Smooth muscle cell (in vitro differentiated cells): ENCODE measurements at regions not wholly inside any gene's neighbourhood (a gene's known extent, or its start where the extent isn't known, plus 50 kb on each side); places are given as distances from the start of the nearest gene placed in this dataset.

Source experiments
- DNase-seq: peaks from one replicate; lab custom pipeline; 2025; ENCODE audit not compliant: unreplicated experiment; lab: John Stamatoyannopoulos, UW
- H2AFZ ChIP-seq: fragments of 200-600 bp; sonication (generic); 2 replicates; pipeline ENCODE4 v1.6.0; 2016; ENCODE audit warnings: antibody characterized with exemption, low read depth, mild to moderate bottlenecking
- H3F3A ChIP-seq: fragments of 200-600 bp; sonication (generic); 2 replicates; pipeline ENCODE4 v1.6.0; 2017; ENCODE audit warnings: antibody characterized with exemption, low read depth
- H3K27ac ChIP-seq: fragments of 200-600 bp; sonication (generic); 2 replicates; pipeline ENCODE4 v1.5.1; 2016; ENCODE audit warnings: low read depth, mild to moderate bottlenecking
- H3K27me3 ChIP-seq: fragments of 200-600 bp; sonication (generic); 2 replicates; pipeline ENCODE4 v1.6.1; 2016; ENCODE audit warnings: low read depth, mild to moderate bottlenecking
- H3K36me3 ChIP-seq: fragments of 200-600 bp; sonication (generic); 2 replicates; pipeline ENCODE4 v1.5.1; 2016; ENCODE audit warnings: low read depth
- H3K4me1 ChIP-seq: fragments of 200-600 bp; sonication (generic); 2 replicates; pipeline ENCODE4 v1.5.1; 2016; ENCODE audit warnings: low read depth
- H3K4me2 ChIP-seq: fragments of 200-600 bp; sonication (generic); 2 replicates; pipeline ENCODE4 v1.6.0; 2016; ENCODE audit warnings: mild to moderate bottlenecking
- H3K4me3 ChIP-seq: fragments of 200-600 bp; sonication (generic); 2 replicates; pipeline ENCODE4 v1.5.1; 2016; ENCODE audit warnings: mild to moderate bottlenecking
- H3K79me2 ChIP-seq: fragments of 200-600 bp; sonication (generic); 2 replicates; pipeline ENCODE4 v1.6.0; 2016; ENCODE audit warnings: low read depth, mild to moderate bottlenecking
- H3K9ac ChIP-seq: fragments of 200-600 bp; sonication (generic); 2 replicates; pipeline ENCODE4 v1.6.0; 2016; ENCODE audit warnings: low read depth
- H3K9me3 ChIP-seq: fragments of 200-600 bp; sonication (generic); replicated peaks from 2 replicates; pipeline ENCODE4 v1.5.1; 2016; ENCODE audit warnings: low read depth
- H4K20me1 ChIP-seq: fragments of 200-600 bp; sonication (generic); 2 replicates; pipeline ENCODE4 v1.6.0; 2016; ENCODE audit warnings: low read depth
- CTCF ChIP-seq: fragments of 200-600 bp; sonication (generic); IDR thresholded peaks from 2 replicates; pipeline ENCODE4 v1.5.1; 2017; ENCODE audit warnings: borderline replicate concordance, mild to moderate bottlenecking, antibody characterized with exemption; ENCODE audit not compliant: insufficient read depth, poor library complexity, severe bottlenecking
- WGBS: methylation state at CpG from one replicate; pipeline ENCODE4 v1.1.7; 2016; ENCODE audit warnings: low lambda C conversion rate; 5-methylcytosine and 5-hydroxymethylcytosine counted together

GRCh38 chr6:139894271-139894670 lies 519.8 kb upstream of the CITED2 start:
- H3K79me2 ChIP-seq = no peaks in the 10 kb centered on the region
- H3K4me1 ChIP-seq = peaks cover 8% of the 10 kb centered on the region
- no peaks in the 10 kb centered on the region for H3K36me3 ChIP-seq
- H3K27ac ChIP-seq = no peak overlapping the region
- no peak for TF ChIP-seq CTCF
- no peak overlapping the region for H3K4me3 ChIP-seq
- H4K20me1 ChIP-seq = no peaks in the 10 kb centered on the region
- H3F3A ChIP-seq = no peaks in the 10 kb centered on the region
- H3K4me2 ChIP-seq = no peak overlapping the region
- no peaks in the 10 kb centered on the region for H3K27me3 ChIP-seq
- H3K9ac ChIP-seq = no peak overlapping the region
- DNase-seq = no peak
- no peak overlapping the region for H2AFZ ChIP-seq
- H3K9me3 ChIP-seq = no peaks in the 10 kb centered on the region
- WGBS = 88% methylated on average over 8 of the region's 8 CpGs

- no peak overlapping the region for H3K4me2 ChIP-seq
- no peak for DNase-seq
- H3K36me3 ChIP-seq = no peaks in the 10 kb centered on the region
- no peak overlapping the region for H2AFZ ChIP-seq
- no peaks in the 10 kb centered on the region for H3K9me3 ChIP-seq
- 87% methylated on average over 4 of the region's 4 CpGs for WGBS
- no peak overlapping the region for H3K4me3 ChIP-seq
- peaks cover 32% of the 10 kb centered on the region for H3K4me1 ChIP-seq
- H3K9ac ChIP-seq = no peak overlapping the region
- H3F3A ChIP-seq = no peaks in the 10 kb centered on the region
- no peak for TF ChIP-seq CTCF
- H4K20me1 ChIP-seq = no peaks in the 10 kb centered on the region
- H3K27me3 ChIP-seq = no peaks in the 10 kb centered on the region
- no peak overlapping the region for H3K27ac ChIP-seq
- H3K79me2 ChIP-seq = no peaks in the 10 kb centered on the region
Observed at GRCh38 chr6:139891471-139891870, 517.0 kb upstream of the CITED2 start.

GRCh38 chr6:139888681-139889122 lies 514.3 kb upstream of the CITED2 start:
- DNase-seq = no peak

More at GRCh38 chr6:139888681-139889122, 514.3 kb upstream of the CITED2 start:
- Histone ChIP-seq H3K4me2 (no peak overlapping the region), H3K4me3 (no peak overlapping the region), H3K4me1 (peaks cover 42% of the 10 kb centered on the region), H3K9me3 (no peaks in the 10 kb centered on the region), H3K27ac (no peak overlapping the region), H4K20me1 (no peaks in the 10 kb centered on the region), H3F3A (no peaks in the 10 kb centered on the region), H3K36me3 (no peaks in the 10 kb centered on the region), H3K27me3 (no peaks in the 10 kb centered on the region), H3K79me2 (no peaks in the 10 kb centered on the region), H2AFZ (peak overlapping the region; percentile 65), H3K9ac (no peak overlapping the region)
- TF ChIP-seq CTCF = no peak
- WGBS = 8% methylated on average over 3 of the region's 3 CpGs
